Vagina (tissue), 2 donors: ENCODE measurements at regions not wholly inside any gene's neighbourhood (a gene's known extent, or its start where the extent isn't known, plus 50 kb on each side); places are given as distances from the start of the nearest gene placed in this dataset.

ENCODE experiments used
- CTCF ChIP-seq, 3 experiments: fragments of 450-650 bp in 2 of 3; fragments of 200-600 bp in 1 of 3; sonication (generic) in 1 of 3; IDR thresholded peaks; one replicate each; pipeline ENCODE4 v1.5.1; 2017 to 2019; ENCODE audit warnings: antibody characterized with exemption in 3 of 3, mild to moderate bottlenecking in 2 of 3, moderate library complexity in 2 of 3
- POLR2A ChIP-seq, 2 donors: fragments of 450-650 bp; IDR thresholded peaks; one replicate each; pipeline ENCODE4 v1.6.1; 2017; ENCODE audit warnings: antibody characterized with exemption in 2 of 2, mild to moderate bottlenecking in 2 of 2, moderate library complexity in 2 of 2

- no peak for TF ChIP-seq CTCF (IDR thresholded peaks at IDR 0.05)
- no peak for TF ChIP-seq POLR2A (IDR thresholded peaks at IDR 0.05)
Measured at GRCh38 chr5:176736931-176737745, 73.2 kb upstream of the UNC5A start.
